OCI-M1 (cell line): ENCODE measurements at regions not wholly inside any gene's neighbourhood (a gene's known extent, or its start where the extent isn't known, plus 50 kb on each side); places are given as distances from the start of the nearest gene placed in this dataset.

ENCODE experiments used
- DNase-seq: peaks from one replicate; lab custom pipeline; 2025; lab: John Stamatoyannopoulos, UW

DNA sequence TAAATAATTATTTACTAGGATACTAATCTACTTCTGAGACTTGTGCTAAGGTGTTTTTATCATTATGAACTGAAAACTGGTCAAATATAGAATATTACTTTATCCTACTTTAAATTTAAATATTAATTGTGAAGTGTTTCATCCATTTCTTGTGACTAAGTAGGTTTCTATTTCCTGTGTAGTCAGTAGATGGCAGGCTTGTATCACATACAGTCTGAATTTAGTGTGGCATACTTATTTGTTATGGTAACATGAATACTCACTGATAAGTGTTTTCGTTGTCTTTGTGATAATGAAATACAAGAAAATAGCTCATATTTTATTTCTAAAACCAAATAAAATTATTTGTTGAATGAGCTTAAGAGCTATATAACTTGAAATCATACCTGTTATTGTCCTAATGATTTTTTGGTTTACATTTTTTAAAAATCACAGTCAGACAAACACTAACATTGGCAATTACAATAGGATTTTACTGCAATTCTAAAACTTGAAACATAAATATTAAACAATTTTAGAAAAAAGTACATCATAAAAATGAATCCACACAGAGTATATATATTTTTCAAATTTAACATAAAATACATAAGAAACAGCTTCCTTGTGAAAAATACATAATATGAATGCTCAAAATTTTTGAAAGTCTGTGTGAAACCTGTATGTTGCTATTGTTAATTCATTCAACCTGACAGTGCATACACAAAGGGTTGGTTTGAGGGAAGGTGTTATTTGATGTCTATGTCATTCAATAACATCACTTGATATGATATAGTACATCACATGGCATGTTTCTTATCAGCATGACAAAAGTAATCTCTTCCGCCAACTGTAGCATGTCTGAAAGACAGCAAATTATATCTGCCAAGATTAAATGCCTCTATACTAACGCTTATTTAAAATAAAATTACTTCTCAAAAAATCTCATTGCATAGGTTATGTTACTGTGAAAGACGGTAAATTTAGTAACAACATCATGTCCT lies 904.8 kb upstream of the PCDH20 start:
- peak; percentile 75 for DNase-seq

DNA sequence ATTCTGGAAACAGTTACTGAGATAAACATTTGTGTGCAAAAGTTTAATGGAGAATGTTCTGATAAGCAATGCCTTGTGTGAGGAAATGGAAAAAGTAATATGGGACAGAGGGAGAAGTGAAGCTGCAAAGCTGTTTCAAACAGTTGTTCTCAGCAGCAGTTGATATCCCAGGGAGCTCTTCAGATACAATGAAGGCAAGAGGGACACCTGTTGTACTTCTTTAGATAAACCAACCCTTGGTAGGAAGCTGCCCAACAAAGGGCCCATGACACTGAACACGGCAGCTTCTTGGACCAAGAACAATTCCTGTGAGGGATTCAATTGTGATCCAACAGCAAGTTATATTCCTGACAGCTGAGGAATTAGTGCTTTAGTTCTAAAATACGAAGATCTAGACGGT lies 894.3 kb upstream of the PCDH20 start:
- DNase-seq, result no peak

DNA sequence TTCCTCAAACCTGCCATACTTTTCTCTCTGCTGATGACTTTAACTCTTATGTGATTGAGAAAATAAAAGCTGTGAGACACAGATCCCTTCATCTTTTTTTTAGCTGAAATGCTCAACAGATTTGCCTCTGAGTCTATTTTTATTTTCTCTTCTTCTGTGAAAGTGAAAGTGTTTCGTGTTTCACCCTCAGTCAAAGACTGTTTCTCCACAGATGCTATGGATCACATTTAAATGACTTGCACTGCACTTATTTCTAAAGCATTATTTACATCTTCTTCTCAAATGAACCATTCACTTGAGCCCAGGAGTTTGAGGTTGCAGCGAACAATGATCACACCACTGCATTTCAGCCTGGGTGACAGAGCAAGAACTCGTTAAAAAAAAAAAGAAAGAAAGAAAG lies 890.1 kb upstream of the PCDH20 start:
- peak; percentile 56 for DNase-seq

DNA sequence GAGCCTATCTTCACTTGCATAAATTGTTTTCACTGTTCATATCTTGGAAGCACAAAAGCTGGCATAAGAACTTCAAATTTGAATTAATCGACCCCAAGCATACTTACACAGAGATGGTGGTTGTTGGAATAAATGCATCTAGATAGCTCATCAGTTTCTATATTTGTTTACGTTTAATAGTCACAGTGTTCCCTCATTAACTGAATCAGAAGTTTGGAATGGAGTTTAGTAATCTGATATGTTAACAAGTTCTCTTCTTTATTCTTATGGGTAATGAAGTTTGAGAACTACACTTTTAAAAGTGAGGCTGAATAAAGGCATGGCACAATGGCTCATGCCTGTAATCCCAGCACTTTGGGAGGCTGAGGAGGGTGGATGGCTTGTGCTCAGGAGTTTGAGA lies 886.7 kb upstream of the PCDH20 start:
- DNase-seq, result no peak

DNA sequence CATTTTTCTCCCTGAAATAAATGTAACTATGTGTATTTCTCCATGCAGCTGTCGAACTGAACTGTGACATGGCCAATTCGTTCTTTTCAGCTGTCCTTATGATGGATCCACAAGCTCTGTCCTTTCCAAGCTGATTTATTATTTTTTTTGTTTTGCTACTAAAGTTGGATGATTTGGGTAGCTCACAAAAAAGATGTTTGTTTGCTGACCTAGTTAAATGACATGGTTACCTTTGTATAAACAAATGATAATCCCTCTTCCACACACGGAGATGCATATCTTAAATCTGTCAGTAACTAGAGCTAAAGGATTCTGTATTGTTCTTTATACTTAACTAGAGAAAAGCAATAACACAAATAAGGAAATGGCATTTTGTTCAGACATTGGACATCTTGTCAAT lies 884.3 kb upstream of the PCDH20 start:
- DNase-seq, result no peak

DNA sequence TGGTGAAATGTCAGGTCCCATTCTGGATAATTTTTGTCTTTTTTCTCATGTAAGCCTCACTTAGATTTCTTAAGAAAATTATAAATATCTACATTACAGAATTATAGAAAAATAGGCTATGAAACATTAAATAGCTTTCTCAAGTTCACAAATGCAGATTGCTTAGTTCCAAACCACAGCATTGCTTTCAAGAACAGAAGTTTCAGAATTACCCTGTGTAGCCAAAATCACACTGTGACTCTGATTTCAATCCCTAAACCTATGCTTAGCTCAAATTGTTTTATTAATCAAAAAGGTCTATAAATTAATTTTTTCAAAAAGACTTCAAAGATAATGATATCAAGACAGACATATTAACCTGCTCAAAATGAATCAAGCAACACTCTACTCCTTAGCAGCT lies 881.2 kb upstream of the PCDH20 start:
- no peak for DNase-seq

DNA sequence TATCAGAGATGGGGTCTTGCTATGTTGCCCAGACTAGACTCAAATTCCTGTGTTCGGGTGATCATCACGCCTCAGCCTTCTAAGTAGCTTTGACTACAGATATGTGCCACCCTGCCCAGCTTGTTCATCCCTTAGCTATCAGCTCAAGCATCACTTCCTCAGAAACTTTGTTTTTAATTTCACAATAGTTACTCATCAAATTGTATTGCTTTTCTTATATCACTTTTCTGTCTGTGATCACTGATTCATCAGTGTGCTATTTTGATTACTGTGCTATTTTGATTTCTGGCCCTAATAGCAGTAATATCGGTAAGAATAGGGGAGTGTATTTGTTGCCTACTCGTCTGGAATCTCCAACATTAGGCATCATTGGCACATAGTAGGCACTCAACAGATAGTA lies 878.6 kb upstream of the PCDH20 start:
- no peak for DNase-seq

DNA sequence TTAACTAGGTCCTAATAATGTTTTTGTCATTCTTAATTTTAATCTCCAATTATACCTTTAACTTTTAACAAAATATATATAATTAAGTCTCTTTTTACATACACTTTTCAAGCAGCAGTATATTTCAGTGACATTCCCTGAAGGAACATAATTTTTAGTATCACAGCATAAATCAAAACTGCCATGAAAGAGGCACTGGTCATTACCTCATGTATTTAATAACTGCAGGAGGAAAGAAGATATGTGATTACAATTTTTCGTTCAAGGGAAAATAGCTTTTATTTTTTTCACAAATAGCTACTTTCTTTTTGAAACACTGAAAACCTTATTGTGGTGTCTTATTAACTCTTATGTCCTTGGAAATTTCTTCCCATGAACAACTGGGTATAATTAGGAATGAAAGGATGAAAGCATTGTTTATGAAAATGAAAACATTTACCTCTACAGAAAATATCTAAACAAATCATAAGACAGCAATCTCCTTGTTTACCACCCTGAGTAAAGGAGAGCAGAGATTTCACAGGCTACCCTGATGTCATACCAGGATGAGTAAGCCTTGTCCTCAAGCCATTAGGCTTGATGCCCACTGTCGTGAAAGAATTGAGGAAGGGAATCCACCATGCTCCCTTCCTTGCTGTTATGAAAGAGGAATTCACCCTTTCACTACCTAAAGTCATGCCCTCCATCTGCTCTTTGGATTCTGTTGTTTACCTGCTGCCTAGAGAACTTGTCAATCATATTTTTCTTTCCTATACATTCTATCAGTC lies 877.2 kb upstream of the PCDH20 start:
- no peak for DNase-seq

DNA sequence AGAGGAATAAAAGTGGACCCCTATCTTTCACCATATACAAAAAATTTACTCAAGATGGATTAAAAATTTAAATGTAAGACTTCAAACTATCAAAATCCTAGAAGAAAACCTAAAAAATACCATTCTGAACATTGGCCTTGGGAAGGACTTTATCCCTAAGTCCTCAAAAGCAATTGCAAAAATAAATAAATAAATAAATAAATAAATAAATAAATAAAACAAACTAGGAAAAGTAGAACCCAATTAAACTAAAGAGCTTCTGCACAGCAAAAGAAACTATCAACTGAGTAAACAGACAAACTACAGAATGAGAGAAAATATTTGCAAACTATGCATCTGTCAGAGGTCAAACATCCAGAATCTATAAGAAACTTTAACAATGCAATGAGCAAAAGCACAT lies 874.9 kb upstream of the PCDH20 start:
- DNase-seq, result no peak

DNA sequence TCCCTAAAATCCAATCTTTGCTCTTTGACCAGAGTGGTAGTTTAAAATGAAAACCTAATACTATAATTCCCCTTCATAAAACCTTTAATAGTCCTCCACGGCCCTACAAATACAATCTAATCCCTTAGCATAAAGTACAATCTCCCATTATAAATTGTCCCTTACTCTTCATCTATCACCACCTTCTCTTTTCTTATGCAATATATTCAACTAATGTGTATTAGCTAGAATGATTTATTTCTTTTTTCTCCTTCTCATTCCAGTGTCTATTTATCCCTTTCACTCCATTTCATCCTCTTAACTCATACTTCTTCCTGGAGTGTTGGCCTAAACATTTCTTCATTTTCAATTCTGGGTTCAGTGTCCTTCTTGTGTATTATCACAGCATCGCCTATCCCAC lies 872.1 kb upstream of the PCDH20 start:
- DNase-seq, result no peak

DNA sequence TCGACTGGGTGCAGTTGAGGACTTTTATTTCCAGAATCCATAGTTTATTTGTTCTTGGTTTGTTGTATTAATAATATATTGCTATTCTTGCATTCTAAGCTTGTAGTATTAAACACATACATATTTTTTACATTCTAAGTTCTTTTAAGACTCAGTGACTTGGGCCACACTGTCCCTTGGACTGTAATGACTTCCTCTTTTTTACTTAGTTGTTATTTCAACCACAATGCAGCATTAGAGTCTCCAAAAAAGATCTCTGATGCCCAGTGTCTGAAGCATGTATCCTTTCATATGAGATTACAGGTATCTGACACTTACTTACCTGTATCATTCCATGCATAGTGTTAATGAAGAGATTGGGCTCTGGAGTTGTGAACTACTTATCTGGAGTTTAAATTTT lies 864.9 kb upstream of the PCDH20 start:
- DNase-seq, result peak; percentile 76

DNA sequence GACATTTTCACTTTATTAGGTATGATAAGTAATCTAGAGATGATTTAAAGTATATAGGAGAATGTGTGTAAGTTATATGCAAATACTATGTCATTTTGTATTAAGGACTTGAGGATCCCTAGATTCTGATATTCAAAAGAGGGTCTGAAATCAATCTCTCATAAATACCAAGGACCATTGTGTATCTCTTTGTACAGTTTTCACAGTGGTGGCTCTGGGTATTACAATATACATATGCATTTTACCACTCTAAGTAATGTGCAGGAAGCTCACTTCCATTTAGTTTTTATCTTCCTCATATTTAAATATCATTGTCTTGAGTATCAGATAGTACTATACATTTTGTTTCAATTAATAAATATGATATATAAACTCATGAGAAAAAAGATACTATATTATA lies 862.6 kb upstream of the PCDH20 start:
- DNase-seq, result peak; percentile 7

DNA sequence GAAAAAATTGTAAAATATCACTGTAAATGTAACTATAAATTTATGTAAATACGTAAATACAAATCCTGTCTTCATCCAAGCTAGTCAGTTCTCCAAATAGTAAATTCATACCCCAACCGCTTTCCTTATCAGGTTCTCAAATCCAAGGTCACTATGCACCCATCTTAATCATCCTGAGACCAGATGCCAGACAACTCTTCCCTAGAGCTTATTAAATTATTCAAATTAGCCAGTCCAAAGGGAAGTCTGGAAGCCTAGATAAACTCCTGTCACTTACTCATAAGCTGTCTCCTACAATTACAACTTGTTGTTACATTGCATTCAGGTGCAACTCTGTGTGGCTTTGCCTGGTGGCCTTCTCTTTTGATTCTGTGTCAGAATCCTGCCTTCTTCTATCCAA lies 836.1 kb upstream of the PCDH20 start:
- DNase-seq, result peak; percentile 81

DNA sequence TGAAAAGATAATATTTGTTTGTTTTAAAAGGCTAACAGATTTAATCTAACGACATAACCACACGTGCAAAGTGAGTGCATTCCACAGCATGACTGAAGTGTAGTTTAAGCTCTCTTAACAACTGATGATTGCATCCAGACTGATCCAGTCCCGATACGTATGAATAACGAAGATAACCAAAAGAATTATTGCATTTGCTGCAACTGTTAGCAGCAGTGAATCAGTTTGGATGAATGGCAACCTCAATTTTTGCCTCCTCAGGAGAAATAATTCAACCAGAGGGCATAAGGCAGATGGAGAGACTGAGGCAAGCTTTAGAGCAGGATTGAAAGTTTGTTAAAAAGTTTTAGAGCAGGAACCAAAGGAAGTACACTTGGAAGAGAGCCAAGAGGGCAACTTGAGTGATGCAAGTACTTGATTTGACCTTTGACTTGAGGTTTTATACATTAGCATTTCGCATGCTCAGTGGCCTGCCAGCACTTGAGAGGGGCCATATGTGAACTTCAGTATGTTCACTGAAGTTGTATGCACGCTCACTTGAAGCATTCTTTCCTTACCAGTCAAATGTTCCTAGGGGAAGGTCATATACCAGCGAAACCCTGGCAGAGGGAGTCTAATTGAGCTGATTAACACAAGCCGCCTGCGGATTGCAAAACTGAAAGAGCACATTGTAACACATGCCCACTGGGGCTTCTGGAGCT lies 835.0 kb upstream of the PCDH20 start:
- peak; percentile 43 for DNase-seq

DNA sequence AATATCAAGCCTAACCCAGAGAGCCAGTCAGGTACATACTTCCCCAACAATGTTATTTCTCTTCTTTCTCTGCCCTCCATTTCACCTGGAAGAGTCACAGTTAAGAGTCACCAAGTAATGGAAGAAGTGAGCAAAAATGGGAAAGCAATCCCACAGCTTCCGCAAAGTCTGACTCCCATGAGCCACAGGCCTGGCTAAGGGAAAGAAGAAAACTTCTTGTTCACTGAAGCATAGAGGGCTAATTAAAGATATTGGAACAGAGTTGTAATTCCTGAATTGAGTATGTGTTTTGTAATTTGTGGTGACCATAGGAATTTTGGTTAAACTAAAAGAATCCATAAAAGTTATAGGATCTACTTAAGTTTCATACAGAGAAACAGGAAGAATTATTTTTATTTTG lies 830.9 kb upstream of the PCDH20 start:
- DNase-seq, result no peak

DNA sequence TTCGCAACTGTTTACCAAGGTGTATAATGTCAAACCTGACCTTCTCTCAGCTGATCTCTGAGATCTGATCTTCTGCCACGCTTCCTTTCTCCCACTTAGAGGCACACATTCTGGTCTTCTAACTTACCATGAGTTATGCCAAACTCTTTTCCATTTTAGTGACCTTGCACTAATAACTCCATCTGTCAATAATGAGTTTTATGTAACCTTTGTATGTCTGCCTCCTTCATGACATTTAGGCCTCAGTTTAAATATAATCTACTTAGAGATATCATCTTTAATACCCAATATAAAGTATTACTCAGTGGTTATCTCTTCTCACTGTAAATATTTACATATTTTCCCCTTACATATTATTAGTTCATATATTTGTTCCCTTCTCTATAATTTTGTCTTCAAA lies 827.5 kb upstream of the PCDH20 start:
- no peak for DNase-seq

DNA sequence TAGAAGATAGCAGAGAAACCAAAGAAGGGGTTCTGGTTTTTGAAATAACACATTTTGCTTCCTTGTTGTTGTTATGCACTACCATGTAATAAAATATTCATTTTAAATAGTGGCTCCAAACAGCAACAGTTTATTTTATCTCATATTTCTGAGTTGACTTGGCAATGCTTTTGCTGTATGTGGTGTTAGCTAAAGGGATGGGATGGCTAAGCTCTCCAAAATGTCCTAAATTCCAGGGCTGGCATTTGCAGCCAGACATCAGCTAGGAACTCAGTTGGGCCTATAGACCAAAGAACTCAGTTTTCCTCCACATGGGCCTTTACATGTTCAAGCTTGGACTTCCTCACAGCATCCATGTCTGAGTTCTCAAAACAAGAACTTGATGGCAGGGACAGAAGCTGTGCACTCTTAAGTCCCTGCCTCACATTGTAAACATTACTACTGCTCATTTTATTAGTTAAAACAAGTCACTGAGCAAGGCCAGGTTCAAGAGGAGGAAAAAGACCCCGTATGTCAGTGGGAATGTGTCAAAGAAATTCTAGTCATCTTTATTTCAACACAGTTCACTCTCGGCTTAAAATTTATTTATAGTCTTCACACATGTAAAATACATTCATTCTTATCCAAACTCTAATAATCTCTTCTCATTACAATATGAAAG lies 819.3 kb upstream of the PCDH20 start:
- no peak for DNase-seq

DNA sequence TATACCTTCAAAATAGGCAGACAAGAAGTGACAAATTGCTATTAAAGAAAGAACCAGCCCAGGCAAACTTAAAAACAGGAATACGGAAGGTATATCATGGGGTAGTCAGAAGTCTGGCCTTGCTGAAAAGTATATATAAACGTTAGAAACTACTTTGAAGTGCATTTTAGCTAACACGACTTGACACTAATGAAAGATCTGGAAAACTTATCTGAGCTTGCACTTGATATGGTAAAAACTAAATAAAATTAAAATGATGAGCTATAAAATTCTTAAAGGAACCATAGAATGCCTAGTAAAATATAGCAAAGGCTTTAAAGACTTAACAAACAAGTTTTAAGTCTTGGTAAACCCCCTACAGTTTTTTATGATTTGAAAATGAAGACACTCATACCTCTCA lies 795.3 kb upstream of the PCDH20 start:
- DNase-seq, result no peak

DNA sequence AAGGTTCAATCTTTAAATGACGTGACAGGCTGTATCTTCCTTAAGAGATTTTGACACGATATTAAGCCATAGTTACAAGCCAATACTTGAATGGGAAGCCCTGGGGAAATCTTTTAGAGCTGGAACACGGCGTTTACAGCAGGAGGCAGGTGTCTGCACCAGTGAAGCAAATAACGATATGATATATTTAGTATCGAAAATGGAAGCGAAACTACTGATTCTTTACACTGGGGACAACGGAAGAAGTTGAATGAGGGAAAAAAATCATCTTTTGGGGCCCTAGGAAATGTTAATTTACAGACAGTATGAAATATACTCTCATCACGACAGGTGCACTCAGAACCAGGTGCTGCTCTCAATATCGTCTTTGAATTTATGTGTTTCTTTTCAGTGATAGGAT lies 793.9 kb upstream of the PCDH20 start:
- no peak for DNase-seq

DNA sequence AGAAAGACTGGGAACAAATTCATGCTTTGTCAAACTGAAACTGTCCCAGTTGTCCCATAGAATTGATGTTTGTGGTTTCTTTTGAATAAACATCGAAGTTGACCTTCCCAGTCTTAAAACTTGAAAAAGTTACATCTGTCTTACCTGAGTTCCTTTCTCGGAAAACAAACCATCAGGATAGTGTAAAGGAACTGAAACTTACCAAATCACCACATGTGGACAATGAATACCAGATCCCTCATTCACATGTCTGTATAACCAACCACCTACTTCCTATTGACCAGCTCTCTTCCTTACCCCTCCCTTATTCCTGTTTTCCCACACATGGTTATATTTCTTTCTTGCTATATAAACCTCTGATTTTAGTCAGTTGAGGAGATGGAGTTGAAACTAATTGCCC lies 791.7 kb upstream of the PCDH20 start:
- no peak for DNase-seq

DNA sequence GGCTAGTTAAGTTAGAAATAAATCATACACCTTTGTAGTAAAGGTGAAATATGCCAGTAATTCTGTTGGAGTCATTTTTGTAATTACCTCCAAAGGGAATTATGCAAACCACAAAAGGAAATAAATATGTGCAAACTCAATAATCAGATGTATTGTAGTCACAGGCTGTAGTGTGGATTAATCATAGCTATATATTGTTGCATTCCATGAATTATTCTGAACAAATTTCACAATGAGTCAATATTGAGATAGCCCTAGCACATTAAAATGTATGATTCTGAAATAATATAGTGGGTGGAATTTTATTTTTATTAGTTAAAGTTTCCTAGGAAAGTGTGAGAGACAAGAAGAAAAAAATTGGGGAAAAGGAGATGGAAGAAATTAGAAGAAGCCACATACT lies 790.5 kb upstream of the PCDH20 start:
- no peak for DNase-seq

DNA sequence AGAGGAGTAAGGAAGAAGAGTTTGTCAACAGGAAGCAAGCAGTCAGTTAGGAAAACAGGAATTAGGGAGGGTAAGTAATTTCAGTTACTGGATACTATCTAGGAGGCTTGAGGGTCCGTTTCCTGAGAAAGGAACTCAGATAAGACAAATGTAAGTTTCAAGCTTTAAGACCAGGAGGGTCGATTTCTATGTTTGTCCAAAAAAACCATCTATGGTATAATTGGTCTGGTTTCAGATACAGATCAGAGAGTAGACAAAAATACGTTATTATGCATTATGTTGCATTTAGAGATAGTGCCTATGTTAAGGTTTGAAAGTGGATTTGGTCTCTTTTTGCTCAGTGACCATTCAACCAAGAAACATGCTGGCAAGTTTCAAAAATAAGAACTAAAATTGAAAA lies 789.6 kb upstream of the PCDH20 start:
- no peak for DNase-seq
